PC-9 (cell line): ENCODE measurements at regions not wholly inside any gene's neighbourhood (a gene's known extent, or its start where the extent isn't known, plus 50 kb on each side); places are given as distances from the start of the nearest gene placed in this dataset.

ENCODE experiments used
- EZH2 ChIP-seq: fragments of 200-600 bp; sonication (generic); IDR thresholded peaks from 2 replicates; pipeline ENCODE4 v1.8.0; 2017; ENCODE audit warnings: antibody characterized with exemption, low read depth
- TF ChIP-seq, protein P1 (sequence below): fragments of 200-600 bp; sonication (generic); conservative IDR thresholded peaks from 2 replicates; pipeline ENCODE4 v1.6.1; 2017; ENCODE audit warnings: mixed run types, antibody characterized with exemption, mild to moderate bottlenecking, moderate library complexity

DNA sequence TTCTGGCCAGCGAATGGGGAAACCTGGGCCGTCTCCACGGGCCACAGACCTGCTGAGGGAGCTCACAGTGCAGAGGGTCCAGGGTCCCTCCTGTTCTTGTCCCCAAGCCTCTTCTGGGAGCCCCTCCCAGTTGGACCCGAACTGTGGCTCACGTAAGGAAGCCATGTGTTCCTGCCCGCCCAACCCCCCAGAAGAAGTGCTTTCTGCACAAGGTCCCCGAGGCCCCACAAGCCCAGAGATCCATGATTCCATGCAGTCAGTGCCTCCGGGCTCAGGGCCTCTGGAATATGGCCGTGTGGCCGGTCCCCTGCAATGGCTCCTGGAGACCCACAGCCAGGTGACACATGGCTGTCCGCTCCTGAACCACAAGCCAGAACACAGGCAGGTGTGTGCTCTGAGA lies 272.4 kb downstream of the C16orf95 start:
- TF ChIP-seq, protein P1, sequence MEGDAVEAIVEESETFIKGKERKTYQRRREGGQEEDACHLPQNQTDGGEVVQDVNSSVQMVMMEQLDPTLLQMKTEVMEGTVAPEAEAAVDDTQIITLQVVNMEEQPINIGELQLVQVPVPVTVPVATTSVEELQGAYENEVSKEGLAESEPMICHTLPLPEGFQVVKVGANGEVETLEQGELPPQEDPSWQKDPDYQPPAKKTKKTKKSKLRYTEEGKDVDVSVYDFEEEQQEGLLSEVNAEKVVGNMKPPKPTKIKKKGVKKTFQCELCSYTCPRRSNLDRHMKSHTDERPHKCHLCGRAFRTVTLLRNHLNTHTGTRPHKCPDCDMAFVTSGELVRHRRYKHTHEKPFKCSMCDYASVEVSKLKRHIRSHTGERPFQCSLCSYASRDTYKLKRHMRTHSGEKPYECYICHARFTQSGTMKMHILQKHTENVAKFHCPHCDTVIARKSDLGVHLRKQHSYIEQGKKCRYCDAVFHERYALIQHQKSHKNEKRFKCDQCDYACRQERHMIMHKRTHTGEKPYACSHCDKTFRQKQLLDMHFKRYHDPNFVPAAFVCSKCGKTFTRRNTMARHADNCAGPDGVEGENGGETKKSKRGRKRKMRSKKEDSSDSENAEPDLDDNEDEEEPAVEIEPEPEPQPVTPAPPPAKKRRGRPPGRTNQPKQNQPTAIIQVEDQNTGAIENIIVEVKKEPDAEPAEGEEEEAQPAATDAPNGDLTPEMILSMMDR: no peak
- no peak for TF ChIP-seq EZH2
